Amniotic stem cell (primary cell): ENCODE measurements at regions not wholly inside any gene's neighbourhood (a gene's known extent, or its start where the extent isn't known, plus 50 kb on each side); places are given as distances from the start of the nearest gene placed in this dataset.

Experiments
- DNase-seq: peaks from one replicate; lab custom pipeline; 2025; lab: John Stamatoyannopoulos, UW

DNA sequence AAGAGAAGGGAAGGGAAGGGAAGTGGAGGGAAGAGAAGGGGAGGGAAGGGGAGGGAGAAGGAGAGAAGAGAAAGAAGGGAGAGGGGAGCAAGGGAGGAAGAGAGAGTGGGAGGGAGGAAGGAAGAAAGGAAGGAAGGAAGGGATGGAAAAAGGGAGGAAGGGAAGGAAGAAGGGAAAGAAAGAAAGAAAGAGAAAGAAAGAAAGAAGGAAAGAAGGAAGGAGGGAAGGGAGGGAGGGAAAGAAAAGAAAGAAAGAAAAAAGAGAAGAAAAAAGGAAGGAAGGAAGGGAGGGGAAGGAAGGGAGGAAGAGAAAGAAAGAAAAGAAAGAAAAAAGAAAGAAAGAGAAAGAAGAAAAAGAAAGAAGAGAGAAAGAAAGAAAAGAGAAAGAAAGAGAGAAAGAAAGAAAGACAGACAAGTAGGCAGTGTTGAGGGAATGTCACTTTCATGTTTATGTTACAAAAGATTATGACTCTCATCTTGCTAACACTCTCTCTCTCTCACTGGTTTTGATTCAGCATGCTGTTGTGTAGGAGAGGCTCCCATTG lies 58.0 kb upstream of the ZNF804A start:
- no peak for DNase-seq

DNA sequence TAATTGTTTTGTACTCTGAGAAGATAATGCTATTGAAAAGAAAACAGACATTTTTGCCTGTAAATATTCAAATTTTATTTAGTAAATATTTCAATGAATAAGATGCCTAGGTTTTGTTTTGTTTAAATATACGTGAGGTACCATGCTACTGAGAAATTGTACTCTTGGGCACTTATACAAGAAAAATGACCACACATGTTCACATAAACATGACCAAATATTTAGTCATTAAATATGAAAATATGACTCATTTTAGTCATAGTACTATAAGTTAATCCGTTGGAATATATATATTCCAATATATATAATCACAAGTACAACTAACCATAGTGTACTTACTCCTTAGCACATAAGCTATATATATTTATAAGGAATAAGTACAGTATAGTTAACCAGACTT lies 56.7 kb upstream of the ZNF804A start:
- no peak for DNase-seq

GRCh38 chr2:184543832-184544231 lies 54.5 kb upstream of the ZNF804A start:
- no peak for DNase-seq
